ENCODE measurements at regions not wholly inside any gene's neighbourhood (a gene's known extent, or its start where the extent isn't known, plus 50 kb on each side); places are given as distances from the start of the nearest gene placed in this dataset.

- no peak overlapping the region for H4K91ac ChIP-seq (replicated peaks; ENCODE audit: insufficient read length, low read length)
- H2BK5ac ChIP-seq (ENCODE audit: low read depth, low read length): no peak overlapping the region
- H3K4ac ChIP-seq (replicated peaks; ENCODE audit: insufficient read length, low read depth, low read length): no peak overlapping the region
- DNase-seq (ENCODE audit: low read depth in 1 of 2, low spot score in 2 of 2): no peak
- H3K23ac ChIP-seq (ENCODE audit: insufficient read length): no peak overlapping the region
- no peak overlapping the region for H2AFZ ChIP-seq (ENCODE audit: low read length)
- ChIA-PET CTCF (ENCODE audit: partially characterized antibody) (no interaction called here), POLR2A (ENCODE audit: partially characterized antibody) (interaction anchor here (1.2 kb wide), 1 partner anchor 33 kb away, joined by 5 read pairs; no protein-coding TSS in a partner anchor)
- no peaks in the 10 kb centered on the region for H3K36me3 ChIP-seq (ENCODE audit: control insufficient read depth in 2 of 4, insufficient read depth in 4 of 4, low read length in 3 of 4)
- H3K4me1 ChIP-seq (replicated peaks in 1 of 4; ENCODE audit: control insufficient read depth in 3 of 4, insufficient read depth in 4 of 4, low read length in 3 of 4): peaks cover 0 to 14% (median 1%) of the 10 kb centered on the region in 4 experiments; a peak in 4 of 7 replicates
- no peak for FAIRE-seq
- no peaks in the 10 kb centered on the region for H3K23me2 ChIP-seq (ENCODE audit: low read depth, low read length)
- H2BK120ac ChIP-seq (replicated peaks; ENCODE audit: low read depth, low read length): no peak overlapping the region
- H3K27ac ChIP-seq (ENCODE audit: low read depth, low read length): no peak overlapping the region
- no peak overlapping the region for H3K14ac ChIP-seq (ENCODE audit: insufficient read length)
- no peak overlapping the region for H3K4me3 ChIP-seq (ENCODE audit: extremely low read depth in 1 of 4, insufficient read depth in 2 of 4, low read depth in 3 of 4, low read length in 4 of 4)
- no peak overlapping the region for H2BK15ac ChIP-seq (ENCODE audit: low read length)
- no peaks in the 10 kb centered on the region for H3K79me1 ChIP-seq (ENCODE audit: low read depth, low read length)
- H2BK20ac ChIP-seq (ENCODE audit: low read length): no peak overlapping the region
- peak overlapping the region; percentile 19; the same call in 1 of the 2 replicates for H2BK12ac ChIP-seq (ENCODE audit: low read depth, low read length)
- no peak overlapping the region for H2AK5ac ChIP-seq (ENCODE audit: low read depth, low read length)
- H4K8ac ChIP-seq (ENCODE audit: extremely low read depth, insufficient read depth, low read length): no peak overlapping the region
- H4K20me1 ChIP-seq (replicated peaks in 1 of 2; ENCODE audit: control insufficient read depth in 1 of 2, insufficient read depth in 2 of 2, low read length in 2 of 2): no peaks in the 10 kb centered on the region
- 87% methylated on average over 6 of the region's 6 CpGs; no CpG with 5 or more reads in 1 of the 2 experiments for whole genome bisulfite sequencing, 2 experiments (ENCODE audit: extremely low coverage in 1 of 2, insufficient coverage in 1 of 2, insufficient read length in 1 of 2, insufficient replicate concordance in 2 of 2, low coverage in 1 of 2, low lambda C conversion rate in 2 of 2, missing lambda C conversion rate in 1 of 2)
- H3K9ac ChIP-seq (replicated peaks in 1 of 4; ENCODE audit: extremely low read depth in 1 of 4, low read depth in 3 of 4, low read length in 3 of 4): no peak overlapping the region
- no peaks in the 10 kb centered on the region for H3K27me3 ChIP-seq (replicated peaks in 1 of 4; ENCODE audit: control insufficient read depth in 3 of 4, extremely low read depth in 1 of 4, insufficient read depth in 3 of 4, low read length in 3 of 4)
- H4K5ac ChIP-seq (ENCODE audit: insufficient read length, low read depth, low read length): no peak overlapping the region
- H3K18ac ChIP-seq (ENCODE audit: extremely low read depth, low read length): no peak overlapping the region; the same call in 1 of the 2 replicates
- no peak overlapping the region for H3K4me2 ChIP-seq (ENCODE audit: insufficient read depth in 1 of 2, low read depth in 2 of 2, low read length in 2 of 2)
- H3K56ac ChIP-seq (replicated peaks; ENCODE audit: insufficient read length, low read depth, low read length): no peak overlapping the region
- H3K9me3 ChIP-seq (ENCODE audit: insufficient read depth in 2 of 2, low read depth in 1 of 2, low read length in 1 of 2): no peaks in the 10 kb centered on the region
- no peaks in the 10 kb centered on the region for H3K79me2 ChIP-seq (ENCODE audit: control insufficient read depth in 1 of 2, insufficient read depth in 2 of 2, low read length in 2 of 2)
- TF ChIP-seq KDM5A (IDR thresholded peaks at IDR 0.05; ENCODE audit: low read length) (no peak), SP2 (IDR thresholded peaks at IDR 0.05; ENCODE audit: low read length) (no peak), TBP (IDR thresholded peaks at IDR 0.05; ENCODE audit: low read depth, low read length) (no peak), JUN (IDR thresholded peaks at IDR 0.05; ENCODE audit: low read depth, low read length) (no peak), EP300 (IDR thresholded peaks at IDR 0.05; ENCODE audit: borderline replicate concordance in 1 of 2, low read depth in 2 of 2, low read length in 2 of 2) (no peak), TAF1 (IDR thresholded peaks at IDR 0.05; ENCODE audit: low read depth, low read length) (no peak), SIN3A (conservative IDR thresholded peaks at IDR 0.05 in 1 of 2, IDR thresholded peaks at IDR 0.05 in 1 of 2; ENCODE audit: low read depth in 1 of 2, low read length in 2 of 2) (no peak), SAP30 (IDR thresholded peaks at IDR 0.05; ENCODE audit: insufficient read depth, insufficient replicate concordance, low read length) (no peak), KDM1A (IDR thresholded peaks at IDR 0.05; ENCODE audit: borderline replicate concordance, low read length) (no peak), POLR2A (IDR thresholded peaks at IDR 0.05; ENCODE audit: control extremely low read depth in 1 of 2, low read depth in 2 of 2, low read length in 2 of 2) (no peak)
- TF ChIP-seq, protein P1, sequence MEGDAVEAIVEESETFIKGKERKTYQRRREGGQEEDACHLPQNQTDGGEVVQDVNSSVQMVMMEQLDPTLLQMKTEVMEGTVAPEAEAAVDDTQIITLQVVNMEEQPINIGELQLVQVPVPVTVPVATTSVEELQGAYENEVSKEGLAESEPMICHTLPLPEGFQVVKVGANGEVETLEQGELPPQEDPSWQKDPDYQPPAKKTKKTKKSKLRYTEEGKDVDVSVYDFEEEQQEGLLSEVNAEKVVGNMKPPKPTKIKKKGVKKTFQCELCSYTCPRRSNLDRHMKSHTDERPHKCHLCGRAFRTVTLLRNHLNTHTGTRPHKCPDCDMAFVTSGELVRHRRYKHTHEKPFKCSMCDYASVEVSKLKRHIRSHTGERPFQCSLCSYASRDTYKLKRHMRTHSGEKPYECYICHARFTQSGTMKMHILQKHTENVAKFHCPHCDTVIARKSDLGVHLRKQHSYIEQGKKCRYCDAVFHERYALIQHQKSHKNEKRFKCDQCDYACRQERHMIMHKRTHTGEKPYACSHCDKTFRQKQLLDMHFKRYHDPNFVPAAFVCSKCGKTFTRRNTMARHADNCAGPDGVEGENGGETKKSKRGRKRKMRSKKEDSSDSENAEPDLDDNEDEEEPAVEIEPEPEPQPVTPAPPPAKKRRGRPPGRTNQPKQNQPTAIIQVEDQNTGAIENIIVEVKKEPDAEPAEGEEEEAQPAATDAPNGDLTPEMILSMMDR (IDR thresholded peaks at IDR 0.05; ENCODE audit: control extremely low read depth in 1 of 3, insufficient read depth in 1 of 3, low read depth in 1 of 3, low read length in 3 of 3): no peak
- TF ChIP-seq, protein P2, sequence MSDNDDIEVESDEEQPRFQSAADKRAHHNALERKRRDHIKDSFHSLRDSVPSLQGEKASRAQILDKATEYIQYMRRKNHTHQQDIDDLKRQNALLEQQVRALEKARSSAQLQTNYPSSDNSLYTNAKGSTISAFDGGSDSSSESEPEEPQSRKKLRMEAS (IDR thresholded peaks at IDR 0.05): no peak
These were observed 83.9 kb upstream of the TSC22D1 start for GRCh38 chr13:44660050-44660449.
